GM12872 (cell line): ENCODE measurements at regions not wholly inside any gene's neighbourhood (a gene's known extent, or its start where the extent isn't known, plus 50 kb on each side); places are given as distances from the start of the nearest gene placed in this dataset.

Experiments
- TF ChIP-seq, protein P1 (sequence below): IDR thresholded peaks from 3 replicates; pipeline ENCODE4 v1.5.1; 2011; ENCODE audit warnings: low read depth, mild to moderate bottlenecking, low read length, moderate library complexity; ENCODE audit not compliant: insufficient read depth

DNA sequence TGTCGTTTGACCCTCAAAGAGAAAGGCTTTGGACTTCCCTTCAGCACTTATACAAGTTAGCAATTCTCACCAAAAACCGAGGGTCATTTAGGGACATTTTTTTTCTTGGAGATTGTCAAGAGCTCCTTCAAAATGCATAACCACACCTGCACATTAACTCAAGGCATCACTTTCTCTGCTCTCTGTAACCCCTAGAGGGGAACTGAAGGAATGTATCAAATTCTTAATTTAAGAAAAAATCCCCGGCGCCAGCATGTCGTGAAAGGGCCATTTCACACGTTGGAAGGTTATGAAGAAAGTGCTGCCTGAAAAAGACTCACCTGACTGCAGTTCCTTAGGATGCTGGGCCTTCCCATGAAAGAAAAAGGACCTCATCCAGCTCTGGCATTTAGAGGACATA is 131.6 kb upstream of the ZC3H12A start:
- TF ChIP-seq, protein P1, sequence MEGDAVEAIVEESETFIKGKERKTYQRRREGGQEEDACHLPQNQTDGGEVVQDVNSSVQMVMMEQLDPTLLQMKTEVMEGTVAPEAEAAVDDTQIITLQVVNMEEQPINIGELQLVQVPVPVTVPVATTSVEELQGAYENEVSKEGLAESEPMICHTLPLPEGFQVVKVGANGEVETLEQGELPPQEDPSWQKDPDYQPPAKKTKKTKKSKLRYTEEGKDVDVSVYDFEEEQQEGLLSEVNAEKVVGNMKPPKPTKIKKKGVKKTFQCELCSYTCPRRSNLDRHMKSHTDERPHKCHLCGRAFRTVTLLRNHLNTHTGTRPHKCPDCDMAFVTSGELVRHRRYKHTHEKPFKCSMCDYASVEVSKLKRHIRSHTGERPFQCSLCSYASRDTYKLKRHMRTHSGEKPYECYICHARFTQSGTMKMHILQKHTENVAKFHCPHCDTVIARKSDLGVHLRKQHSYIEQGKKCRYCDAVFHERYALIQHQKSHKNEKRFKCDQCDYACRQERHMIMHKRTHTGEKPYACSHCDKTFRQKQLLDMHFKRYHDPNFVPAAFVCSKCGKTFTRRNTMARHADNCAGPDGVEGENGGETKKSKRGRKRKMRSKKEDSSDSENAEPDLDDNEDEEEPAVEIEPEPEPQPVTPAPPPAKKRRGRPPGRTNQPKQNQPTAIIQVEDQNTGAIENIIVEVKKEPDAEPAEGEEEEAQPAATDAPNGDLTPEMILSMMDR = peak; percentile 9; the same call in 1 of the 3 replicates

DNA sequence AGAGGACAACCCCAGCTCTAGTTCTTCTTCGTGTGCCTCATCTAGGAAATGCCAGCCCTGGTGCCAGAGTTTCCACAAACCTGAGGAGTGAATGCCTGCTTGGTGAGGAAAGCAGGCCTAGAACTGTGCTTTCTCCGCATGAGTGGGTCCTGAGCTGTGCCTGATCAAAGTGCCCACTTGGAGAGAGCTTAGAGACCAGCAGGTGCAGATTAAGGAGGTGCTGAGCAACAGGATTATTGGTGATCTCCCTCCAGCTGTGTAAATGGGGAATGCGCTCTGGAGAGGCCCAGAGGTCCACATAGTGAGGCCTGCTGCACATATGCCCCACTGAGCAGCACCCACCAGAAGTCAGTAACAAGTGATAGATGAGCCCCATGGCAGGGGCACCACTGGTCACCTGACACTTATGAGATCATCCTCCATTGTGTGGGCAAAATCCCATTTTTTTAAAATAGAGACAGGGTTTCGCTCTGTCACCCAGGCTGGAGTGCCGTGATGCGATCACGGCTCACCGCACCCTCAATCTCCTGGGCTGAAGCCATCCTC is 127.2 kb upstream of the ZC3H12A start:
- TF ChIP-seq, protein P1 = no peak

DNA sequence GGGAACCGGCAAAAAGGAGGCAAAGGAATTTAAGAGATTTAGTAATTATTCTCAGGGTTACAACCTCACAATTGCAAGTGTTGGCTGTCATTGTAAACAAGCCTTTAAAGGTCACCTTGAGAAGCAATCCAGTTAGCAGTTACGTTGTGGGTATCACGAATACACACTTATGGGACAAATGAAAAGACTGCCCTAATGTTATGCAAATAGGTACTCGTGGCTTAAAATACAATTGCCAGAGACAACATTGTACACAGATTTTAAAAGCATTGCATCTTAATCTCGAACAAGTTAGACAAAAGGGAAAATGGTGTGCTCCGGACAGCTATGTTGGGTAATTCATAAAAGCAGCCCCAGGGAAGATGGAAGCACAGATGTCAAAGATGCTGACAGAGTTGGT is 120.5 kb upstream of the ZC3H12A start:
- TF ChIP-seq, protein P1 = no peak

DNA sequence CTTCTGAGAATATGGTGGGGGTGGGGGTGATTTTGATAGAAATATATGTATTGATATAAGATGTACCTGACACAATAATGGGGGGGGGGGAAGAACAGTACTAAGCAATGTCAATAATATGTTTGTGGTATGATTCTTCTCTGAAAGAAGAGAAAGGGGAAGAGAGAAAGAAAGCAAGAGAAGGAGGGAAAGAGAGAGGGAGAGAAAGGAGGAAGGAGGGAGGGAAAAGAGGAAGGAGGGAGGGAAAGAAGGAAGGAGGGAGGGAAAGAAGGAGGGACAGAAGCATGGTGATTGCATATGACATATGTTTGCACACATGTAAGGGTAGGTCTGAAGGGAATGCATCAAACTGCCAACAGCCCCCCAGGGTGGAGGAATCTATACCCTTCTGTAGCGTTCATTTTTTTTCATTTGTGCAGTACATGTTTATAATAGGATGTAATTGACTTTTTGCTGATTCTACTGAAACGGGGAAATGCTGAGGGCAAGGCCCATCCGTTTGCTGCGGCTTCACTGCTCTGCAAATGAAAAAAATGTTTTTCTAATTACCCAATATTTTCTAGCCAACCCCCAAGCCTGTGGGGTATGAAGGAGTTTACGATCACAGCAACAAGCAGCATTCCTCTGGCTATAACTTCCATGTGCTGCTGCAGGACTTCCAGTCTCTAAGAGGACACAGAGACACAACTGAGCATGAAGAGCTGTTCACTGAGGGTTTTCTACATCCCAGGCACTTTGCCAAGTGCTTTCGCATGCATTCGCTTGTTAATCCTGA is 119.3 kb upstream of the ZC3H12A start:
- TF ChIP-seq, protein P1 = no peak

DNA sequence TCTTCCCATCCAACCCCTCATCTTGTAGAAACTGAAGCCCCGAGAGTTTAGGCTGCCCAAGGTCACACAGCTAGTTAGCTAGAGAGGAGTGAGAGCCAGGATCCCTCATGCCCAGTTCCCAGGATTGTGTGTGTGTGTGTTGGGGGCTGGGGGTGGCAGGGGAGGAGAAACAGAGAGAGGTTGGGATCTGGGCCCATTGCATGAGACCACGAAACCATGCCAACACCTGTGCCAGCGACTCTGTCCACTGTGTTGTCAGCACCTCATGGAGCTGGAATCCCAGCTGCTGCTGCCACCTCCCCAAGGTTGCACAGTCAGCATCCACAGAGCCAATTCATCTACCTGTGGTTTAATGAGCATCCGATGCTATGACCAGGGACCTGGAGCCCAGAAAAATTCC is 115.4 kb upstream of the ZC3H12A start:
- TF ChIP-seq, protein P1 = no peak

DNA sequence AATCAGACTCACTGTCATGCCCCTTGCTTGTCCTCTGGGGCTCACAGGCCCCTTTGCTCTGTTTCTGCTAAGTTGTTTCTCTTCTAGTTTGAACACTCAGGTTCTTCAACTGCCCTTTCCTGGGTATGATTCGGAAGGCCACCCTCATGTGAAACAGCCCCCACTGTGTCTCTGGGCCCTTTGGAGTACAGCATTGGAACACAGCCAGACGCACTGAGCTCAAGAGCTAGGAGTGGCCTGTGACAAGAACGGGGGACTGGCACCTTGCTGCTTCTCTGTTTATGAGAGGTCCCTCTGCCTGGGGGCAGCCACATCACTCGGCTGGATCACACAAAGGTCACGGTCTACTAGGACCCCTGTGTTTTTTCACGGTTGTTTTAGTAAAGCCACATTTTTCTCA is 114.4 kb upstream of the ZC3H12A start:
- TF ChIP-seq, protein P1 = no peak

DNA sequence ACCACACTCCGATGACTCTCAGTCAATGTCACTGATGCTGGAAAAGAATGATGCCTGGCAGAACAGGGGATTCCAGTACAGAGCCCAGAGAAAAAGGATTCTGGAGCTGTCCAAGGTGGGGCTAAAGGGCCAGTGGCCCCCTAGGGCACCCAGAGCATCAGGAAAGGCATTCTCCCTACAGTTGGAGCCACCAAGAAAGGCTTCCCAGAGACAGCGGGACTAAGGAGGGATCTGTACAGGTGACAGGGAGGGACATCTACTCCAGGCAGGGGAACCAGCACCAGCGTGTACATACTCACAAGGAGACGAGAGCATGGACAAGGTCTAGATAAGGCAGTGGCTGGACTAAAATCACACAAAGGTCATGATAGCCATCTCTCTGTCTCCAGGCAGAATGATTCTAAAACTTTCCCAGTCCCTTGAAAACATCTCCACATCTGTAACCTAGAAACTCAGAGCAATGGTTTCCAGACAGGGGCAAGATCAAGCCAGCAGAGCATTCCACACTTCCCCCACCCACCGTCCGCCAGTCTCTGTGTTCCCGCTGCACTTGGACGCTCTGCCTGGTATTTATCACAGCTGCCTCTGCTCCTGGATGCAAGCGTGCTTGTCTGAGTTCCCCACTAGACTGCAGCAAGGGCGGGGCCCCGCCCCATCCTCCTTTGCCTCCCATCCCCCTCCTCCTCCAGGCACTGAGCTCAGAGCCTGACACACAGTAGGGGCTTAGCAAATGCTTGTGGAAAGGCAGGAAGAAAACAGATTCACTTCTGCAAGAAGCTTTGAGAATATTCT is 111.6 kb upstream of the ZC3H12A start:
- TF ChIP-seq, protein P1 = no peak
